ENCODE measurements at regions not wholly inside any gene's neighbourhood (a gene's known extent, or its start where the extent isn't known, plus 50 kb on each side); places are given as distances from the start of the nearest gene placed in this dataset.

DNA sequence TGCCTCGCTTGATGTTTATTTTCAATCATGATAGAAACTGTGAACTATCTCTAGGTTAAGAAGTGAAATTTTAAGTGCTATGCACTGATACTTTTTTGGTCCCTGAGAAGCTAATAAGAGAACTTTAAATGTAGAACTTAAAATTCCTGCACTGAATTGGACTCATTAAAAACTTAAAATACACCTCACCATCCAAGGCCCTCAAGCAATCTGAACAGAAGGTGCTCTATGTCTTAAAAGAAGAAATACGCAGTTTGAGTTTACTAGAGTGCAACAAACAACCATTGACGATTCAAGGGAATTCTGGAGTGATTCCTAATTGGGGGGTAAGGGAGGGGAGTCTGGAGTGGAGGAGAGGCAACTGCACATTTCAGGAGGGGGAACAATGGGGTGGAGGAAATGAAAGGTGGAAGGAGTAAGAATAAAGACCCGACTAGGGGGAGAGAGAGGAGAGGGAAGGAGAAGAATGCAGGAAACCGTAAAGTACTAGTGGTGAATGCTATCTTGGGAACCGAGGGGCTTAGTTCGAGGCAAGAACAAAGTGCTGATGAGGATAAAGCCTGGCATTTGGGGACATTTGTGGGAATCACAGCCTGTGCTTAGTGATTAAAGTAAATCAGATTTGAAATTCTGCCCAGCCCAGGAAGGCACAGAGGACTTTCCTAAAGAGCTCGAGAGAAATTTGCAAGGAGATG, 389.7 kb downstream of the AACS start:
- TF ChIP-seq, protein P1, sequence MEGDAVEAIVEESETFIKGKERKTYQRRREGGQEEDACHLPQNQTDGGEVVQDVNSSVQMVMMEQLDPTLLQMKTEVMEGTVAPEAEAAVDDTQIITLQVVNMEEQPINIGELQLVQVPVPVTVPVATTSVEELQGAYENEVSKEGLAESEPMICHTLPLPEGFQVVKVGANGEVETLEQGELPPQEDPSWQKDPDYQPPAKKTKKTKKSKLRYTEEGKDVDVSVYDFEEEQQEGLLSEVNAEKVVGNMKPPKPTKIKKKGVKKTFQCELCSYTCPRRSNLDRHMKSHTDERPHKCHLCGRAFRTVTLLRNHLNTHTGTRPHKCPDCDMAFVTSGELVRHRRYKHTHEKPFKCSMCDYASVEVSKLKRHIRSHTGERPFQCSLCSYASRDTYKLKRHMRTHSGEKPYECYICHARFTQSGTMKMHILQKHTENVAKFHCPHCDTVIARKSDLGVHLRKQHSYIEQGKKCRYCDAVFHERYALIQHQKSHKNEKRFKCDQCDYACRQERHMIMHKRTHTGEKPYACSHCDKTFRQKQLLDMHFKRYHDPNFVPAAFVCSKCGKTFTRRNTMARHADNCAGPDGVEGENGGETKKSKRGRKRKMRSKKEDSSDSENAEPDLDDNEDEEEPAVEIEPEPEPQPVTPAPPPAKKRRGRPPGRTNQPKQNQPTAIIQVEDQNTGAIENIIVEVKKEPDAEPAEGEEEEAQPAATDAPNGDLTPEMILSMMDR (IDR thresholded peaks at IDR 0.05; ENCODE audit: low read length) = no peak
- TF ChIP-seq EZH2 (IDR thresholded peaks at IDR 0.05; ENCODE audit: borderline replicate concordance, low read length) = no peak
